IMR-90 (cell line): ENCODE measurements at regions not wholly inside any gene's neighbourhood (a gene's known extent, or its start where the extent isn't known, plus 50 kb on each side); places are given as distances from the start of the nearest gene placed in this dataset.

Experiments
- ATAC-seq: fragments of 200-7000 bp; cut with Tn5 transposase; 2 replicates; pipeline ENCODE4 v1.9.1; 2020; ENCODE audit warnings: low read depth, mild to moderate bottlenecking, moderate library complexity
- BruUV-seq: library from RNA; stranded (reverse); fragments of 400-500 nt; replicated peaks from 2 replicates; lab custom pipeline; 2021; lab: Mats Ljungman, UMichigan
- CTCF ChIA-PET: fragments of 300-600 bp; formaldehyde crosslinking; extraction: SDS; loops from one replicate; lab custom pipeline; 2021; ENCODE audit warnings: antibody characterized with exemption; lab: Yijun Ruan, JAX
- POLR2A ChIA-PET: fragments of 300-600 bp; sonication (Branson Sonifier 250); formaldehyde crosslinking; loops from one replicate; lab custom pipeline; 2022; ENCODE audit warnings: antibody characterized with exemption; ENCODE audit not compliant: unreplicated experiment; lab: Charles Lee
- DNase-seq: peaks from one replicate; pipeline ENCODE4 v3.0.0; 2013
- H2AFZ ChIP-seq: replicated peaks from 2 replicates; pipeline ENCODE3; 2013; ENCODE audit warnings: low read length, mild to moderate bottlenecking; ENCODE audit not compliant: poor library complexity
- H2AK5ac ChIP-seq: 2 replicates; pipeline ENCODE4 v1.6.1; 2013; ENCODE audit warnings: low read depth, low read length, inconsistent platforms
- H2AK9ac ChIP-seq: replicated peaks from 2 replicates; pipeline ENCODE3; 2013; ENCODE audit warnings: mild to moderate bottlenecking, low read depth, low read length, moderate library complexity; ENCODE audit not compliant: poor library complexity
- H2BK120ac ChIP-seq: 2 replicates; pipeline ENCODE4 v1.6.1; 2013; ENCODE audit warnings: low read depth, low read length, inconsistent platforms
- H2BK15ac ChIP-seq: 3 replicates; pipeline ENCODE4 v1.6.1; 2013; ENCODE audit warnings: low read depth, low read length, inconsistent platforms
- H2BK20ac ChIP-seq: 2 replicates; pipeline ENCODE4 v1.6.1; 2013; ENCODE audit warnings: low read depth, mild to moderate bottlenecking, inconsistent platforms, low read length, moderate library complexity
- H2BK5ac ChIP-seq: 2 replicates; pipeline ENCODE4 v1.6.1; 2013; ENCODE audit warnings: mild to moderate bottlenecking, low read depth, low read length, inconsistent platforms; ENCODE audit not compliant: poor library complexity, severe bottlenecking
- H3K14ac ChIP-seq: replicated peaks from 2 replicates; pipeline ENCODE4 v1.6.1; 2013; ENCODE audit warnings: low read depth, low read length, inconsistent platforms
- H3K18ac ChIP-seq: 2 replicates; pipeline ENCODE4 v1.6.1; 2013; ENCODE audit warnings: low read depth, low read length, control low read depth
- H3K23ac ChIP-seq: 2 replicates; pipeline ENCODE4 v1.6.1; 2013; ENCODE audit warnings: low read depth, low read length, inconsistent platforms
- H3K27ac ChIP-seq: 2 replicates; pipeline ENCODE4 v1.5.1; 2013; ENCODE audit warnings: mild to moderate bottlenecking, control low read depth, low read length; ENCODE audit not compliant: insufficient read depth
- H3K27me3 ChIP-seq: 2 replicates; pipeline ENCODE4 v1.6.1; 2013; ENCODE audit warnings: low read length; ENCODE audit not compliant: control insufficient read depth, insufficient read depth
- H3K36me3 ChIP-seq: 2 replicates; pipeline ENCODE4 v1.6.1; 2013; ENCODE audit warnings: low read length, mixed read lengths; ENCODE audit not compliant: control insufficient read depth, insufficient read depth
- H3K4ac ChIP-seq: 2 replicates; pipeline ENCODE4 v1.6.1; 2013; ENCODE audit warnings: low read depth, low read length, inconsistent platforms
- H3K4me1 ChIP-seq: 2 replicates; pipeline ENCODE4 v1.6.1; 2013; ENCODE audit warnings: low read length, mixed read lengths; ENCODE audit not compliant: control insufficient read depth, insufficient read depth
- H3K4me2 ChIP-seq: 2 replicates; pipeline ENCODE4 v1.6.1; 2013; ENCODE audit warnings: low read depth, mild to moderate bottlenecking, control low read depth, low read length, moderate library complexity
- H3K4me3 ChIP-seq: 2 replicates; pipeline ENCODE4 v1.5.1; 2013; ENCODE audit warnings: low read depth, mild to moderate bottlenecking, control low read depth, low read length, moderate library complexity; ENCODE audit not compliant: insufficient read depth
- H3K56ac ChIP-seq: 2 replicates; pipeline ENCODE4 v1.6.1; 2013; ENCODE audit warnings: low read length, inconsistent platforms; ENCODE audit not compliant: insufficient read depth; ENCODE audit errors: extremely low read depth
- H3K79me1 ChIP-seq, 2 experiments: 2 replicates each; pipeline ENCODE4 v1.6.1; 2013; ENCODE audit warnings: low read length in 2 of 2, inconsistent platforms in 1 of 2, low read depth in 1 of 2
- H3K9ac ChIP-seq: 2 replicates; pipeline ENCODE4 v1.6.1; 2013; ENCODE audit warnings: low read depth, low read length, control low read depth
- H3K9me1 ChIP-seq: 2 replicates; pipeline ENCODE4 v1.6.1; 2013; ENCODE audit warnings: low read length, inconsistent platforms; ENCODE audit not compliant: insufficient read depth
- H3K9me3 ChIP-seq: 2 replicates; pipeline ENCODE4 v1.6.1; 2013; ENCODE audit warnings: low read length; ENCODE audit not compliant: control insufficient read depth, insufficient read depth
- H4K20me1 ChIP-seq: 2 replicates; pipeline ENCODE4 v1.6.1; 2013; ENCODE audit warnings: low read length, inconsistent platforms; ENCODE audit not compliant: insufficient read depth
- H4K5ac ChIP-seq: 2 replicates; pipeline ENCODE4 v1.6.1; 2013; ENCODE audit warnings: mild to moderate bottlenecking, low read depth, low read length, control low read depth
- H4K8ac ChIP-seq, 2 experiments: 2 replicates each; pipeline ENCODE4 v1.6.1; 2013; ENCODE audit warnings: low read depth in 2 of 2, low read length in 2 of 2, control low read depth in 1 of 2, inconsistent platforms in 1 of 2
- H4K91ac ChIP-seq: 2 replicates; pipeline ENCODE4 v1.6.1; 2013; ENCODE audit warnings: low read depth, low read length, inconsistent platforms; ENCODE audit not compliant: insufficient read depth
- BHLHE40 ChIP-seq: fragments of 150-350 bp; IDR thresholded peaks from 2 replicates; pipeline ENCODE4 v1.6.1; 2016; ENCODE audit warnings: mild to moderate bottlenecking, low read depth, low read length
- CHD1 ChIP-seq: IDR thresholded peaks from 2 replicates; pipeline ENCODE4 v1.6.1; 2012; ENCODE audit warnings: low read depth, low read length, improper control_type of control experiment
- FOS ChIP-seq: fragments of 150-350 bp; IDR thresholded peaks from 2 replicates; pipeline ENCODE4 v1.6.1; 2016; ENCODE audit warnings: low read depth, low read length
- MAFK ChIP-seq: IDR thresholded peaks from 2 replicates; pipeline ENCODE4 v1.6.1; 2012; ENCODE audit warnings: low read depth, low read length, improper control_type of control experiment
- MAZ ChIP-seq: IDR thresholded peaks from 2 replicates; pipeline ENCODE4 v1.6.1; 2012; ENCODE audit warnings: low read depth, mild to moderate bottlenecking, low read length, improper control_type of control experiment, moderate library complexity, borderline replicate concordance
- MXI1 ChIP-seq: IDR thresholded peaks from 2 replicates; pipeline ENCODE4 v1.6.1; 2012; ENCODE audit warnings: low read depth, mild to moderate bottlenecking, low read length, moderate library complexity, borderline replicate concordance
- POLR2A ChIP-seq: IDR thresholded peaks from 2 replicates; pipeline ENCODE4 v1.6.1; 2012; ENCODE audit warnings: mild to moderate bottlenecking, low read depth, low read length
- RAD21 ChIP-seq: IDR thresholded peaks from 2 replicates; pipeline ENCODE4 v1.6.1; 2012; ENCODE audit warnings: low read length, improper control_type of control experiment
- RFX5 ChIP-seq: IDR thresholded peaks from 2 replicates; pipeline ENCODE4 v1.8.0; 2012; ENCODE audit warnings: low read depth, mild to moderate bottlenecking, low read length, moderate library complexity
- SMC3 ChIP-seq: fragments of 150-350 bp; IDR thresholded peaks from 2 replicates; pipeline ENCODE4 v1.6.1; 2016; ENCODE audit warnings: low read depth, mild to moderate bottlenecking, antibody characterized with exemption, low read length, moderate library complexity
- WGBS, 2 experiments: methylation state at CpG; one replicate each; pipeline versions ENCODE4 v1.1.5 to v1.1.7; 2013; ENCODE audit warnings: missing lambda C conversion rate in 2 of 2; ENCODE audit not compliant: insufficient read length in 1 of 2; ENCODE audit errors: extremely low coverage in 2 of 2; 5-methylcytosine and 5-hydroxymethylcytosine counted together
- dilution Hi-C: fragments of 300-500 bp; cut with HindIII; formaldehyde crosslinking; loops from one replicate; pipeline ENCODE4 v1.14.3; 2018; ENCODE audit warnings: low sequenced_read_pairs; ENCODE audit not compliant: unreplicated experiment
- in situ Hi-C: fragments of 300-500 bp; cut with MboI; formaldehyde crosslinking; loops from 3 replicates; pipeline ENCODE4 v1.14.3; 2019; ENCODE audit warnings: low sequenced_read_pairs, inconsistent platforms, mixed read lengths
- intact Hi-C: fragments of 100-400 bp; cut with micrococcal nuclease; formaldehyde crosslinking; loops from 2 replicates; pipeline ENCODE4 v1.10.0; 2022
- TF ChIP-seq, protein P1 (sequence below): fragments of 150-350 bp; IDR thresholded peaks from 2 replicates; pipeline ENCODE4 v1.6.1; 2017; ENCODE audit warnings: mild to moderate bottlenecking, antibody characterized with exemption, low read length, low read depth
- TF ChIP-seq, protein P2 (sequence below): fragments of 150-350 bp; IDR thresholded peaks from 2 replicates; pipeline ENCODE4 v1.6.1; 2016; ENCODE audit warnings: low read depth, mild to moderate bottlenecking, low read length, moderate library complexity, borderline replicate concordance

DNA sequence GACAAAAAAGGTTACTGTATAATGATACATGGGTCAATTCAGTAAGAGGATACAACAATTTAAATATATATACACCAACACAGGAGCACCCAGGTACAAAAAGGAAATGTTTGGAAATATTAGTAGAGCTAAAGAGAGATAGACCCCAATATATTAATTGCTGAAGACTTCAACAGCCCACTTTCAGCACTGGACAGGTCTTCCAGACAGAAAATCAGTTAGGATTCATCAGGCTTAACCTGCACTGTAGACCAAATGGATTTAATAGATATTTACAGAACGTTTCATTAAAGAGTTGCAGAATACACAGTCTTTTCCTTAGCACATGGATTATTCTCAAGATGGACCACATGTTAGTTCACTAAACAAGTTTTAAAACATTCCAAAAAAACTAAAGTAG, 845.9 kb upstream of the GBE1 start:
- Histone ChIP-seq H2BK20ac (no peak overlapping the region), H4K8ac (no peak overlapping the region), H3K27me3 (no peaks in the 10 kb centered on the region), H3K14ac (no peak overlapping the region), H3K4me3 (no peak overlapping the region), H3K4ac (no peak overlapping the region), H3K36me3 (no peaks in the 10 kb centered on the region), H3K23ac (no peak overlapping the region), H3K4me2 (no peak overlapping the region), H4K91ac (no peak overlapping the region), H2BK15ac (no peak overlapping the region), H3K79me1 (no peaks in the 10 kb centered on the region), H2BK5ac (no peak overlapping the region), H2AK5ac (no peak overlapping the region), H4K5ac (no peak overlapping the region), H2AFZ (no peak overlapping the region), H2AK9ac (no peak overlapping the region), H3K9me1 (no peaks in the 10 kb centered on the region), H4K20me1 (no peaks in the 10 kb centered on the region), H3K56ac (no peak overlapping the region), H3K18ac (no peak overlapping the region), H3K27ac (no peak overlapping the region), H2BK120ac (no peak overlapping the region), H3K4me1 (no peaks in the 10 kb centered on the region), H3K9ac (no peak overlapping the region), H3K9me3 (peaks cover 8% of the 10 kb centered on the region; the same call in 1 of the 2 replicates)
- DNase-seq (no peak), ATAC-seq (no peak)
- WGBS, 2 experiments, result no CpG with 5 or more reads among the region's 1 CpG
- dilution Hi-C loops (no loop called here), intact Hi-C loops (no loop called here), in situ Hi-C loops (no loop called here)
- CTCF ChIA-PET, result no interaction called here
- TF ChIP-seq, protein P1, sequence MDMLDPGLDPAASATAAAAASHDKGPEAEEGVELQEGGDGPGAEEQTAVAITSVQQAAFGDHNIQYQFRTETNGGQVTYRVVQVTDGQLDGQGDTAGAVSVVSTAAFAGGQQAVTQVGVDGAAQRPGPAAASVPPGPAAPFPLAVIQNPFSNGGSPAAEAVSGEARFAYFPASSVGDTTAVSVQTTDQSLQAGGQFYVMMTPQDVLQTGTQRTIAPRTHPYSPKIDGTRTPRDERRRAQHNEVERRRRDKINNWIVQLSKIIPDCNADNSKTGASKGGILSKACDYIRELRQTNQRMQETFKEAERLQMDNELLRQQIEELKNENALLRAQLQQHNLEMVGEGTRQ, result no peak
- TF ChIP-seq FOS (no peak), RFX5 (no peak), MAFK (no peak), CHD1 (no peak), BHLHE40 (no peak), RAD21 (no peak), MAZ (no peak), POLR2A (no peak), MXI1 (no peak), SMC3 (no peak)
- TF ChIP-seq, protein P2, sequence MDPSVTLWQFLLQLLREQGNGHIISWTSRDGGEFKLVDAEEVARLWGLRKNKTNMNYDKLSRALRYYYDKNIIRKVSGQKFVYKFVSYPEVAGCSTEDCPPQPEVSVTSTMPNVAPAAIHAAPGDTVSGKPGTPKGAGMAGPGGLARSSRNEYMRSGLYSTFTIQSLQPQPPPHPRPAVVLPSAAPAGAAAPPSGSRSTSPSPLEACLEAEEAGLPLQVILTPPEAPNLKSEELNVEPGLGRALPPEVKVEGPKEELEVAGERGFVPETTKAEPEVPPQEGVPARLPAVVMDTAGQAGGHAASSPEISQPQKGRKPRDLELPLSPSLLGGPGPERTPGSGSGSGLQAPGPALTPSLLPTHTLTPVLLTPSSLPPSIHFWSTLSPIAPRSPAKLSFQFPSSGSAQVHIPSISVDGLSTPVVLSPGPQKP, result no peak
- no TSS peak for BruUV-seq
- POLR2A ChIA-PET, result no interaction called here
